GM12864 (cell line): ENCODE measurements at regions not wholly inside any gene's neighbourhood (a gene's known extent, or its start where the extent isn't known, plus 50 kb on each side); places are given as distances from the start of the nearest gene placed in this dataset.
A peak's percentile ranks its signal among the peaks of the same experiment; 100 is the strongest.

ENCODE experiments used
- DNase-seq: peaks from one replicate; pipeline ENCODE4 v3.0.0-alpha.2; 2011; ENCODE audit warnings: low read depth
- H3K4me3 ChIP-seq: 2 replicates; pipeline ENCODE4 v1.5.1; 2011; ENCODE audit warnings: mild to moderate bottlenecking, low read depth, low read length, control low read depth
- TF ChIP-seq, protein P1 (sequence below): IDR thresholded peaks from 2 replicates; pipeline ENCODE4 v1.5.1; 2011; ENCODE audit warnings: low read depth, mild to moderate bottlenecking, moderate library complexity, low read length, control low read depth, inconsistent platforms; ENCODE audit errors: missing control alignments

- no peak overlapping the region for H3K4me3 ChIP-seq
- DNase-seq: peak; percentile 5
- TF ChIP-seq, protein P1, sequence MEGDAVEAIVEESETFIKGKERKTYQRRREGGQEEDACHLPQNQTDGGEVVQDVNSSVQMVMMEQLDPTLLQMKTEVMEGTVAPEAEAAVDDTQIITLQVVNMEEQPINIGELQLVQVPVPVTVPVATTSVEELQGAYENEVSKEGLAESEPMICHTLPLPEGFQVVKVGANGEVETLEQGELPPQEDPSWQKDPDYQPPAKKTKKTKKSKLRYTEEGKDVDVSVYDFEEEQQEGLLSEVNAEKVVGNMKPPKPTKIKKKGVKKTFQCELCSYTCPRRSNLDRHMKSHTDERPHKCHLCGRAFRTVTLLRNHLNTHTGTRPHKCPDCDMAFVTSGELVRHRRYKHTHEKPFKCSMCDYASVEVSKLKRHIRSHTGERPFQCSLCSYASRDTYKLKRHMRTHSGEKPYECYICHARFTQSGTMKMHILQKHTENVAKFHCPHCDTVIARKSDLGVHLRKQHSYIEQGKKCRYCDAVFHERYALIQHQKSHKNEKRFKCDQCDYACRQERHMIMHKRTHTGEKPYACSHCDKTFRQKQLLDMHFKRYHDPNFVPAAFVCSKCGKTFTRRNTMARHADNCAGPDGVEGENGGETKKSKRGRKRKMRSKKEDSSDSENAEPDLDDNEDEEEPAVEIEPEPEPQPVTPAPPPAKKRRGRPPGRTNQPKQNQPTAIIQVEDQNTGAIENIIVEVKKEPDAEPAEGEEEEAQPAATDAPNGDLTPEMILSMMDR: peak; percentile 94
Observed at GRCh38 chr7:35537067-35538023, 157.6 kb downstream of the HERPUD2 start.

DNA sequence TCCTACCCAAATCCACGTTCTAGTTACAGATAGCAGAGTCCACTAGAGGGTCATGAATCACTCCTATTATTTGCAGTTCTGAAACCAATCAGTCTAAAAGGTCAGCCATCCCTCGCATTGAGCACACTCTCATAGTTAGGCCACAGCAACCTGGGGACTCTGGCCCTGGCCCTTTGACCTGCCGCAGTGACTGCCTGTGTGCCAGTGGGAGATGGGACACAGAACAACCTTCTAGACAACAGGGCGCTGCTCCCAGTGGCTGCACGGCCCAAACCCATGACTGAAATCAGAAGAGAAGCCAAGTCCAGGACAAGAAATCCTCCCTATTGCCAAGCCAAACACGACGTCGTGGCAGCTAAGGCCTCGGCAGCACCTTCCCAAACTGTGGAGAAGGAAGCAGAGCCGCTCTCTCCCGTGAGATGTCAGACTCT is 158.5 kb downstream of the HERPUD2 start:
- no peak overlapping the region for H3K4me3 ChIP-seq
- DNase-seq: no peak
- TF ChIP-seq, protein P1: no peak

GRCh38 chr7:35533902-35534301 is 161.0 kb downstream of the HERPUD2 start:
- TF ChIP-seq, protein P1: no peak
- no peak overlapping the region for H3K4me3 ChIP-seq
- no peak for DNase-seq

DNA sequence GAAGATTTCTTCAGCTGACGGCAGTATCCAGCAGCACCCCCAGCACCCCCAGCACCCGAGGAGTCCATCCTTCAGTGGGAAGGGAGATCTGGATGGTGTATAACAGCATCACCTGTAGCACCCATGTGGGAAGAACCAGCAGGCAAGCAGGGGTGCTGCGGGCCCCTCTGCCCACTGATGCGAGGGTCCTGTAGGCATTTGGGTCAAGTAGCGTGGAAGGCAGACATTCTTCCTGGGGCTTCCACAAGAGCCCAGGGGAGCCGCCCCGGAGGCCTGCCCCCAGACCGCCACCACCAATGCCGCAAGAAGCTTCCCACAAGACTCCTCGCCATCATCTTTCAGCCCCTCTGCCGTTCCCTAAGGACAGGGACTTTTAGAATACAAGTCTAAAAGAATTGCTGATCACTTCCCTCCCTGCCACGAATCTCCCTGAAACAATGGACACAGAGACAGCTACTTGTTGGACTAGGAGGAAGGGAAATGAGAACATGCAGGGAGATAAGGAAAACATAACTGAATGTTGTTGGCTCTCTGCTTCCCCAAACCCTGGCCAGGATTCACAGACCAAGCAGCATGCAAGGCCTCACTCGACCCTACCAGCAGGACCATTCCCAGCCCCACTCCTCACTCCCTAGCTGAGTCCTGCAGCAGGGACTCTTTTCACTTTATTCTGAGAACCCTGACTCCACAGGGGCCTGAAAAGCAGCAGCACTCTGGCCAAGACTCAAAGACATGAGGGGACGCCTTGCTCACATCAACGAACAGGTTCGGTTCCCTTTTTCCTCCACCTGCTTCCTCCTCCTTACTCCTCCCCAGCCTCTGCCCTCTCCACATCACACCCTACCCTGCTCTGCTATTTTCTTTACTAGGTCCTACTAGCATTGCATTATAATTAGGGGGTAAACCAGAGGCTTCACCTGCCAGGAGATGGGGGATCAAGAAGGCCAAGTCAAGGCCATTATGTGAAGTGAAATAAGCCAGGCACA is 164.5 kb downstream of the HERPUD2 start:
- TF ChIP-seq, protein P1: no peak
- DNase-seq: no peak
- H3K4me3 ChIP-seq: no peak overlapping the region

DNA sequence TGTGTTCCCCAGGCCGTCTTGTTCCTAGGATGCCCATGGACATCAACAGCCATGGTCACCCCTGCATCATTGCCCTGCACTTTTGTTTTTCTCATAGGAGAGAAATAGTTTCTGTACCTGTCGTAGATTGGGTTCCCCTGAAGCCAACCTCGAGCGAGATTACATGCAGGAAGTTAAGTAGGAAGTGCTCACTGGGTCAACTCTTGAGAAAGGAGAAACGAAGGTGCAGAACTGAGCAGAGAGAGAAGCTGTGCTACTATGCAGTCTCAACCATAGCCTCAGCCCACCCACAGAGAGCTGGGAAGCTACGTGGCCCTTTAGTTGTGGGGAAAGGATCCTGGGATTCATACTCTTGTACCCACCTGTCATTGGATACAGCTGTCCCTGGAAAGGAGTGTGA is 165.2 kb downstream of the HERPUD2 start:
- no peak for DNase-seq
- H3K4me3 ChIP-seq: no peak overlapping the region
- TF ChIP-seq, protein P1: no peak

- TF ChIP-seq, protein P1: no peak
- H3K4me3 ChIP-seq: no peak overlapping the region
- DNase-seq: no peak
Observed at GRCh38 chr7:35528381-35528977, 166.5 kb downstream of the HERPUD2 start.
